ENCODE measurements at regions not wholly inside any gene's neighbourhood (a gene's known extent, or its start where the extent isn't known, plus 50 kb on each side); places are given as distances from the start of the nearest gene placed in this dataset.

DNA sequence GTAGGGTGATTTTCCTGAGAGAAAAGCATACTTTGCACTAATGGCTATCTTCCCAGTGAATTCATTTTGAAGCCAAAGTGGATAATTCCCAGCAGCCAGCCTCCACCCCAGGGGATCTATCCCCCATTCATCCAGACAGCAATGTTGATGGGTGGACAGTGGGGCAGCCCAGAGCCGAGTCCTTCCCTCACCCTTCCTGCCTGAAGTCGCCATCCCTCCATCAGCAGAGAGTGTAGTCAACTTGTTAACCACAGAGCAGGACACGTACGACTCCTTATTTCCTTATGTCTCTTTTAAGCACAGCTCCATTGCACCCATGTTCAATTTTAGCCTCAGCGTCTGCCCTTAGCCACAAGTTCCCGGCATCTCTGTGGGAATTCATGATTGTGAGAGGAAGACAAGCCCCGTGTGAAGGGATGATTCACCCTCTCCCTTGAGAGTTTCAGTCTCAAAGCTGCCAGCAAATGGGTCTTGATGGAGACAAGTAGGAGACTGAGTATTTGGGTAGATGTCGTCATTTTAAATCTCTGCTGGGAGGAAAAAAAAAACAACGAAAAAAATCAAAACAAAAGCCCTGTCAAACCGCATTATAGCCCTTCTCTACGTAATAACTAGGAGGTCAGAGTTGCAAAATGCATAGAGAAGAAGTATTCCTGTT lies 58.3 kb upstream of the MEDAG start (continued):
- no peak for TF ChIP-seq AEBP2 (tag by site-specific recombination; IDR thresholded peaks at IDR 0.05; ENCODE audit: borderline replicate concordance)
- TF ChIP-seq ZNF513 (tag by site-specific recombination; IDR thresholded peaks at IDR 0.05) = no peak
- no peak for TF ChIP-seq ZNF596 (tag by site-specific recombination; IDR thresholded peaks at IDR 0.05)
- peak; percentile 52; the same call in 1 of the 2 replicates for TF ChIP-seq ZNF24 (tag by site-specific recombination; IDR thresholded peaks at IDR 0.05)
- no peak for TF ChIP-seq ZNF169 (tag by site-specific recombination; IDR thresholded peaks at IDR 0.05)
- TF ChIP-seq ZBTB17 (tag by site-specific recombination; IDR thresholded peaks at IDR 0.05) = no peak
- no peak for TF ChIP-seq BCL6B (tag by site-specific recombination; IDR thresholded peaks at IDR 0.05)
- no peak for TF ChIP-seq ZNF416 (tag by site-specific recombination; IDR thresholded peaks at IDR 0.05)
- TF ChIP-seq SETDB1 (IDR thresholded peaks at IDR 0.05; ENCODE audit: insufficient read length, low read length) = no peak
- TF ChIP-seq ZBTB20 (tag by site-specific recombination; IDR thresholded peaks at IDR 0.05) = no peak
- no peak for TF ChIP-seq ZNF585B (tag by site-specific recombination; IDR thresholded peaks at IDR 0.05)
- peak; percentile 32; the same call in 1 of the 2 replicates for TF ChIP-seq MYNN (tag by site-specific recombination; IDR thresholded peaks at IDR 0.05; ENCODE audit: borderline replicate concordance)
- TF ChIP-seq, protein P1, sequence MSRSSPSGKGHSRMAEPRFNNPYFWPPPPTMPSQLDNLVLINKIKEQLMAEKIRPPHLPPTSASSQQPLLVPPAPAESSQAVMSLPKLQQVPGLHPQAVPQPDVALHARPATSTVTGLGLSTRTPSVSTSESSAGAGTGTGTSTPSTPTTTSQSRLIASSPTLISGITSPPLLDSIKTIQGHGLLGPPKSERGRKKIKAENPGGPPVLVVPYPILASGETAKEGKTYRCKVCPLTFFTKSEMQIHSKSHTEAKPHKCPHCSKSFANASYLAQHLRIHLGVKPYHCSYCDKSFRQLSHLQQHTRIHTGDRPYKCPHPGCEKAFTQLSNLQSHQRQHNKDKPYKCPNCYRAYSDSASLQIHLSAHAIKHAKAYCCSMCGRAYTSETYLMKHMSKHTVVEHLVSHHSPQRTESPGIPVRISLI (tag by site-specific recombination; IDR thresholded peaks at IDR 0.05) = no peak
- TF ChIP-seq RBAK (tag by site-specific recombination; IDR thresholded peaks at IDR 0.05) = no peak
- peak; percentile 51; the same call in 1 of the 2 replicates for TF ChIP-seq WT1 (tag by site-specific recombination; IDR thresholded peaks at IDR 0.05)
- no peak for TF ChIP-seq ZNF10 (tag by site-specific recombination; IDR thresholded peaks at IDR 0.05)
- no peak for TF ChIP-seq ZNF510 (tag by site-specific recombination; IDR thresholded peaks at IDR 0.05; ENCODE audit: insufficient replicate concordance)
- TF ChIP-seq ZNF561 (tag by site-specific recombination; IDR thresholded peaks at IDR 0.05; ENCODE audit: borderline replicate concordance) = no peak
- TF ChIP-seq ZNF639 (tag by site-specific recombination; IDR thresholded peaks at IDR 0.05) = no peak
- no peak for TF ChIP-seq ZNF521 (tag by site-specific recombination; IDR thresholded peaks at IDR 0.05)
- TF ChIP-seq, protein P2, sequence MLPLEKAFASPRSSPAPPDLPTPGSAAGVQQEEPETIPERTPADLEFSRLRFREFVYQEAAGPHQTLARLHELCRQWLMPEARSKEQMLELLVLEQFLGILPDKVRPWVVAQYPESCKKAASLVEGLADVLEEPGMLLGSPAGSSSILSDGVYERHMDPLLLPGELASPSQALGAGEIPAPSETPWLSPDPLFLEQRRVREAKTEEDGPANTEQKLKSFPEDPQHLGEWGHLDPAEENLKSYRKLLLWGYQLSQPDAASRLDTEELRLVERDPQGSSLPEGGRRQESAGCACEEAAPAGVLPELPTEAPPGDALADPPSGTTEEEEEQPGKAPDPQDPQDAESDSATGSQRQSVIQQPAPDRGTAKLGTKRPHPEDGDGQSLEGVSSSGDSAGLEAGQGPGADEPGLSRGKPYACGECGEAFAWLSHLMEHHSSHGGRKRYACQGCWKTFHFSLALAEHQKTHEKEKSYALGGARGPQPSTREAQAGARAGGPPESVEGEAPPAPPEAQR (tag by site-specific recombination; IDR thresholded peaks at IDR 0.05) = no peak
- TF ChIP-seq ZNF404 (tag by site-specific recombination; IDR thresholded peaks at IDR 0.05) = no peak
- no peak for TF ChIP-seq BCL11B (tag by site-specific recombination; IDR thresholded peaks at IDR 0.05; ENCODE audit: low read depth)
- TF ChIP-seq MZF1 (tag by site-specific recombination; IDR thresholded peaks at IDR 0.05; ENCODE audit: borderline replicate concordance) = no peak
- TF ChIP-seq ZBTB21 (tag by site-specific recombination; IDR thresholded peaks at IDR 0.05) = peak; percentile 90
- peak; percentile 86 for TF ChIP-seq ATF2 (tag by site-specific recombination; IDR thresholded peaks at IDR 0.05; ENCODE audit: low read depth)
- TF ChIP-seq PRDM4 (tag by site-specific recombination; IDR thresholded peaks at IDR 0.05) = no peak
- TF ChIP-seq ZNF423 (tag by site-specific recombination; IDR thresholded peaks at IDR 0.05) = no peak

Measured in HEK293 (cell line).